ENCODE measurements at regions not wholly inside any gene's neighbourhood (a gene's known extent, or its start where the extent isn't known, plus 50 kb on each side); places are given as distances from the start of the nearest gene placed in this dataset.

DNA sequence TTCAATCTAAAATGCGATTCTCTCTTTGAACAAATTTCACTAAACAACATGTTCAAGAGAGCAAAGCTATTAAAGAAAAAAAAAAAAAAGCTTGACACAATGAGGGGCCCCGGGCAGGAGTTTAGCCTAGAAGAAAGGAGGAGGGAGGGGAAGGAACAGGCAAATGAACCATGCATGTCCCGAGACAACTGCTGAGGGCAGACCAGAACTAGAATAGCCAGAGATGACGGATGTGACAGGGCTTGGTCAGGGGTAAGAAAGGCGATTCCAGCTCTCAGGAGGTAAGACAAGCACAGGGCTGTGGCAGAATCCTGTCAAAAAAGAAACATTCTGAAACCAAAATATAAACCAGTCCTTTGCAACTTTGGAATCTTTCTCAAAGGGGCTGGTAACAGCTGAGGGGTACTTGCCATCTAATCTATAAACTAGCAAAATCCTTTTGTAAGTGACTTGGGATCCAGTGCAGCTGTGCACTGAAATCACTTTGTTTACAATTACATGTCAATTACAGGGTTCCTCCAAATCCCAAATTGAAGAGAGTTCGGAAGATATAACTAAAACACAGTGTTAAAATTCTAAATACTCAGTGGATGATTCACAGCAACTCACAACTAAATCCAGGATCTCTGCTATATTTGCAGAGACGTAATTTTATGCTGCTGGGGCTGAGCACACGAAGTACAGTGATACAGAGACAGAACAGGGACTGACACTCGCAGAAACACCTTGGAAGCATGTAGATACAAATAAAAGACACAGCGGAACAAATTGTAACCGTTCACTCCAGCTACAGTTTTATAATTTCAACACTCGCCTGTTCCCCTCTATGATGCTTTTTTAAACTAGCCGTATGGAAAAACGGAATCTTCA is 567.4 kb upstream of the ZFHX3 start:
- ChIA-PET POLR2A (no interaction called here), CTCF (ENCODE audit: unreplicated experiment) (no interaction called here)
- no peak overlapping the region for H3K4me3 ChIP-seq (ENCODE audit: low read depth, low read length, poor library complexity, severe bottlenecking)
- BruUV-seq (replicated peaks) = no TSS peak
- no peaks in the 10 kb centered on the region for H3K79me2 ChIP-seq (ENCODE audit: insufficient read depth, low read depth, low read length)
- TF ChIP-seq EZH2phosphoT487 (IDR thresholded peaks at IDR 0.05; ENCODE audit: borderline replicate concordance, low read depth, low read length) = no peak
- TF ChIP-seq, protein P1, sequence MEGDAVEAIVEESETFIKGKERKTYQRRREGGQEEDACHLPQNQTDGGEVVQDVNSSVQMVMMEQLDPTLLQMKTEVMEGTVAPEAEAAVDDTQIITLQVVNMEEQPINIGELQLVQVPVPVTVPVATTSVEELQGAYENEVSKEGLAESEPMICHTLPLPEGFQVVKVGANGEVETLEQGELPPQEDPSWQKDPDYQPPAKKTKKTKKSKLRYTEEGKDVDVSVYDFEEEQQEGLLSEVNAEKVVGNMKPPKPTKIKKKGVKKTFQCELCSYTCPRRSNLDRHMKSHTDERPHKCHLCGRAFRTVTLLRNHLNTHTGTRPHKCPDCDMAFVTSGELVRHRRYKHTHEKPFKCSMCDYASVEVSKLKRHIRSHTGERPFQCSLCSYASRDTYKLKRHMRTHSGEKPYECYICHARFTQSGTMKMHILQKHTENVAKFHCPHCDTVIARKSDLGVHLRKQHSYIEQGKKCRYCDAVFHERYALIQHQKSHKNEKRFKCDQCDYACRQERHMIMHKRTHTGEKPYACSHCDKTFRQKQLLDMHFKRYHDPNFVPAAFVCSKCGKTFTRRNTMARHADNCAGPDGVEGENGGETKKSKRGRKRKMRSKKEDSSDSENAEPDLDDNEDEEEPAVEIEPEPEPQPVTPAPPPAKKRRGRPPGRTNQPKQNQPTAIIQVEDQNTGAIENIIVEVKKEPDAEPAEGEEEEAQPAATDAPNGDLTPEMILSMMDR (conservative IDR thresholded peaks at IDR 0.05; ENCODE audit: low read length) = no peak
- H3K9me2 ChIP-seq (ENCODE audit: insufficient read depth, low read length) = no peaks in the 10 kb centered on the region
- H2AFZ ChIP-seq (ENCODE audit: low read length) = no peak overlapping the region
- no peak overlapping the region for H3K27ac ChIP-seq (ENCODE audit: low read depth, low read length, poor library complexity, severe bottlenecking)
- H3K36me3 ChIP-seq (ENCODE audit: insufficient read depth, low read length) = no peaks in the 10 kb centered on the region
- H3K9me3 ChIP-seq (ENCODE audit: low read length) = no peaks in the 10 kb centered on the region
- intact Hi-C loops (cut with micrococcal nuclease; ENCODE audit: unreplicated experiment) = no loop called here
- no peak for DNase-seq (ENCODE audit: low spot score)
- no peaks in the 10 kb centered on the region for H4K20me1 ChIP-seq (ENCODE audit: insufficient read depth, low read length)
- no peak overlapping the region for H3K4me2 ChIP-seq (ENCODE audit: low read length)
- no peaks in the 10 kb centered on the region for H3K4me1 ChIP-seq (ENCODE audit: insufficient read depth, low read length, poor library complexity, severe bottlenecking)

DNA sequence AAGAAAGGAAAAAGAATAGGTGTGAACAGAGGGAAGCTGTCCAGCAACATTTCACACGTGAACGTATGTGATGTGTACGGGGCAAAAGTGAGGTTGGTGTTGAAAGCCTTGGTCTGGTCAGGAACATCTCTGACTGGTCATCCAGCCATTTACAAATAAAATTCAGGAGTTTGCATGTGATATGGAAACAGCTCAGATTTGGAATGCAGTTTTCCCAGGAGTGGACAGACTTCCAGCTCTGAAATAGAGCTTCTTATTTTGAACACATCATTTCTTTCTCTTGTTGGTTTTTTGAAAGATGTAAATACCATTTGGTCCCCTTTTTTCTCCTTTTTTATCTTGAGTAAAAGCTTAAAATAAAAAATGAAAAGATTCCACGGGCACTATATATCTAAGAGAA is 566.2 kb upstream of the ZFHX3 start:
- ChIA-PET POLR2A (interaction anchor here (1.2 kb wide), 1 partner anchor 10 kb away, joined by 3 read pairs; no protein-coding TSS in a partner anchor), CTCF (ENCODE audit: unreplicated experiment) (no interaction called here)
- Histone ChIP-seq H3K79me2 (ENCODE audit: insufficient read depth, low read depth, low read length) (no peaks in the 10 kb centered on the region), H3K9me3 (ENCODE audit: low read length) (no peaks in the 10 kb centered on the region), H3K36me3 (ENCODE audit: insufficient read depth, low read length) (no peaks in the 10 kb centered on the region), H3K9me2 (ENCODE audit: insufficient read depth, low read length) (no peaks in the 10 kb centered on the region), H4K20me1 (ENCODE audit: insufficient read depth, low read length) (no peaks in the 10 kb centered on the region), H3K4me3 (ENCODE audit: low read depth, low read length, poor library complexity, severe bottlenecking) (no peak overlapping the region), H3K27ac (ENCODE audit: low read depth, low read length, poor library complexity, severe bottlenecking) (no peak overlapping the region), H2AFZ (ENCODE audit: low read length) (no peak overlapping the region), H3K4me2 (ENCODE audit: low read length) (no peak overlapping the region), H3K4me1 (ENCODE audit: insufficient read depth, low read length, poor library complexity, severe bottlenecking) (no peaks in the 10 kb centered on the region)
- no peak for DNase-seq (ENCODE audit: low spot score)
- TF ChIP-seq EZH2phosphoT487 (IDR thresholded peaks at IDR 0.05; ENCODE audit: borderline replicate concordance, low read depth, low read length) = no peak
- TF ChIP-seq, protein P1 (conservative IDR thresholded peaks at IDR 0.05; ENCODE audit: low read length) = no peak
- no TSS peak for BruUV-seq (replicated peaks)
- intact Hi-C loops (cut with micrococcal nuclease; ENCODE audit: unreplicated experiment) = no loop called here

DNA sequence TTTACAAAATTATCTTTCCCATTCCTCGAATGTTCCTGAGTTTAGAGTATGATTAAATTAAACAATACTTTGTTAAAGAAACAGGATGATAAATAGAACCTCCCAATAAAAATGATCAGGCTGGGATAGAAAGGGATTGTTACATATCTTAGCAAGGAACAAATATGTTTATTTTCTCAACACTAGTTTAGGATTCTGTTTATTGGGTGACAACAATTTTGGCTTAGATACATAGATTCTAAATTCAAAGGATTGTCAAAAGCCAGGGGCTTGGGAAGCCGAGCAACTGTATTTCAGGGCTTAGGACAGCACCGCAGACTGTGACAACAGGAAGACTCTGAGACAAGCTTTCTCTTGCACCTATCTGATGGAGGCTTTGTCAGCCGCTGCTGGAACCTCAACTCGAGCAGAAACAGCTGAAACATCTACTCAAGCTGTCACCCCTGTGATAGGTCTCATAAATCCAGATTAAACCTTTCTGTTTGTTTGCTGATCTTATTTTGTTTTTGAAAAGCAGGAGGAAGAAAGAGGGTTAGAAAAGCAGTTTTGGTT is 562.8 kb upstream of the ZFHX3 start:
- Histone ChIP-seq H3K4me2 (ENCODE audit: low read length) (no peak overlapping the region), H4K20me1 (ENCODE audit: insufficient read depth, low read length) (no peaks in the 10 kb centered on the region), H3K79me2 (ENCODE audit: insufficient read depth, low read depth, low read length) (no peaks in the 10 kb centered on the region), H3K36me3 (ENCODE audit: insufficient read depth, low read length) (no peaks in the 10 kb centered on the region), H3K9me3 (ENCODE audit: low read length) (no peaks in the 10 kb centered on the region), H3K4me3 (ENCODE audit: low read depth, low read length, poor library complexity, severe bottlenecking) (no peak overlapping the region), H2AFZ (ENCODE audit: low read length) (no peak overlapping the region), H3K27ac (ENCODE audit: low read depth, low read length, poor library complexity, severe bottlenecking) (no peak overlapping the region), H3K9me2 (ENCODE audit: insufficient read depth, low read length) (no peaks in the 10 kb centered on the region), H3K4me1 (ENCODE audit: insufficient read depth, low read length, poor library complexity, severe bottlenecking) (no peaks in the 10 kb centered on the region)
- CTCF ChIA-PET (ENCODE audit: unreplicated experiment) = no interaction called here
- intact Hi-C loops (cut with micrococcal nuclease; ENCODE audit: unreplicated experiment) = no loop called here
- TF ChIP-seq, protein P1 (conservative IDR thresholded peaks at IDR 0.05; ENCODE audit: low read length) = no peak
- no peak for TF ChIP-seq EZH2phosphoT487 (IDR thresholded peaks at IDR 0.05; ENCODE audit: borderline replicate concordance, low read depth, low read length)
- POLR2A ChIA-PET = no interaction called here
- BruUV-seq (replicated peaks) = no TSS peak
- no peak for DNase-seq (ENCODE audit: low spot score)

All from OCI-LY7 (cell line).